ENCODE measurements at regions not wholly inside any gene's neighbourhood (a gene's known extent, or its start where the extent isn't known, plus 50 kb on each side); places are given as distances from the start of the nearest gene placed in this dataset.

DNA sequence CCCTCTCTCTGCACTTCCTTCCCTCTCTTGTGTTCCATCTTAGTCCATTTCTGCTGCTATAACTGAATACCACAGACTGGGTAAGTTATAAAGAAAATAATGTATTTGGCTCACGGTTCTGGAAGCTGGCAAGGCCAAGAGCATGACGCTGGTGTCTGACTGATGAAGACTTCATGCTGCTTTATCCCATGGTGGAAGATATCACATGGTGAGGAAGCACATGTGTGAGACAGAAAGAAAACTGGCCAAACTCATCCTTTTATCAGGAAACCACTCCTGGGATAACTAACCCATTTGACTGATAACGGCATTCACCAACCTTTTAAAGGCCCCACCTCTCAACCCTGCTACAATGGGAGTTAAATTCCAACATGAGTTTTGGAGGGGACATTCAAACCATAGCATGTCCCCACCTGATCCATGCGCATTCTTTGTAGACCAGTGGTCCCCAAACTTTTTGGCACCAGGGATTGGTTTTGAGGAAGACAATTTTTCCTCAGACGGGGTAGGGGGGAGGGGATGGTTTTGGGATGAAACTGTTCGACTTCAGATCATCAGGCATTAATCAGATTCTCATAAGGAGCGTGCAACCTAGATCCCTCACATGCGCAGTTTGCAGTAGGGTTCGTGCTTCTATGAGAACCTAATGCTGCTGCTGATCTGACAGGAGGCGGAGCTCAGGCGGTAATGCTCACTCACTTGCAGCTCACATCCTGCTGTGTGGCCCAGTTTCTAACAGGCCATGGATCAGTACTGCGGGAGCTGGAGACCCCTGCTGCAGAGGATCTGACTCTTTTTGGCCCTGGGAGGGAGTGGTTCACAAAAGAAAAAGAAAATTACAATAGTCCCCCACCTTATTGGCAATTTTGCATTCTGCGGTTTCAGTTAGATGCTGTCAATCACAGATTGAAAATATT is 61.6 kb upstream of the SMOX start:
- no peak overlapping the region for H3K4me3 ChIP-seq (ENCODE audit: low read depth, low read length)
- TF ChIP-seq, protein P1, sequence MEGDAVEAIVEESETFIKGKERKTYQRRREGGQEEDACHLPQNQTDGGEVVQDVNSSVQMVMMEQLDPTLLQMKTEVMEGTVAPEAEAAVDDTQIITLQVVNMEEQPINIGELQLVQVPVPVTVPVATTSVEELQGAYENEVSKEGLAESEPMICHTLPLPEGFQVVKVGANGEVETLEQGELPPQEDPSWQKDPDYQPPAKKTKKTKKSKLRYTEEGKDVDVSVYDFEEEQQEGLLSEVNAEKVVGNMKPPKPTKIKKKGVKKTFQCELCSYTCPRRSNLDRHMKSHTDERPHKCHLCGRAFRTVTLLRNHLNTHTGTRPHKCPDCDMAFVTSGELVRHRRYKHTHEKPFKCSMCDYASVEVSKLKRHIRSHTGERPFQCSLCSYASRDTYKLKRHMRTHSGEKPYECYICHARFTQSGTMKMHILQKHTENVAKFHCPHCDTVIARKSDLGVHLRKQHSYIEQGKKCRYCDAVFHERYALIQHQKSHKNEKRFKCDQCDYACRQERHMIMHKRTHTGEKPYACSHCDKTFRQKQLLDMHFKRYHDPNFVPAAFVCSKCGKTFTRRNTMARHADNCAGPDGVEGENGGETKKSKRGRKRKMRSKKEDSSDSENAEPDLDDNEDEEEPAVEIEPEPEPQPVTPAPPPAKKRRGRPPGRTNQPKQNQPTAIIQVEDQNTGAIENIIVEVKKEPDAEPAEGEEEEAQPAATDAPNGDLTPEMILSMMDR (IDR thresholded peaks at IDR 0.05; ENCODE audit: low read depth, low read length) = no peak
- DNase-seq (ENCODE audit: low read depth, low spot score) = no peak
- in situ Hi-C loops (cut with HindIII; ENCODE audit: low sequenced_read_pairs) = no loop called here

DNA sequence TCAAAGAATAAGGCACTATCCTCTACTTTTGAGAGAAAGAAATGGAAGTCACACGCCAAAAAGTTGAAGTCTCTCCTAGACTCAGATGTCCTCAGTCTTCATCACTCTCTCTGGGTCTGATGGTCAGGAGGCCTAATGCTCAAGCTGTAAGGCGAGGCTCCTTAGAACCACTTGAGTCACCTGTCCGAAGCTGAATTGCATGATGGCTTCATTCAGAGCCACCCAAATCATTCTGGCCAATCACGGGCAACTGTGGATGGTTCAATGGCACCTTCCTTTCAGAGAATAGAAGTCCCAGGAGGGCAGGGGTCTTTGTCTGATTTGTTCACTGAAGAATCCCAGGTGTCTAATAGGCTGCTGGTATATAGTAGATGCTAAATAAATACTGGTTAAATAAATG is 63.9 kb upstream of the SMOX start:
- no peak for DNase-seq (ENCODE audit: low read depth, low spot score)
- TF ChIP-seq, protein P1 (IDR thresholded peaks at IDR 0.05; ENCODE audit: low read depth, low read length) = no peak
- no peak overlapping the region for H3K4me3 ChIP-seq (ENCODE audit: low read depth, low read length)
- in situ Hi-C loops (cut with HindIII; ENCODE audit: low sequenced_read_pairs) = no loop called here

DNA sequence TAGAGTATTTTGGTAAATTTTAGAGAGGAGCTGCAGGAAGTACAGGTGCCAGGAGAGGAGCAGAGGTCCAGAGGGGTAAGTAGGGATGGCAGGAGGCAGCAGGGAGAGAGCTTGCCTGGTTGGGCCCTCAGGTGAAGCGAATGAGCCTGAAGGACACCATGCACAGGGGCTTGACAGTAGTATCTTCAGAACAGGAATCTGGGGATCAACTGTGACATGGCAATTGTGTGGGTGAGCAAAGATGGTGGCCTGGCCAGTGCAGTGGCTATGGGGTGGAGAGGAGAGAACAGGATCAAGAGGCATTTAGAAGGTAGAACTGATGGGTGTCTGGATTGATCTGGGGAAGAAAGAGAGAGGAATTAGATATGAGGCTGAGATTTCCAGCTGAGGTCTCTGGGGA is 64.5 kb upstream of the SMOX start:
- no peak overlapping the region for H3K4me3 ChIP-seq (ENCODE audit: low read depth, low read length)
- in situ Hi-C loops (cut with HindIII; ENCODE audit: low sequenced_read_pairs) = no loop called here
- TF ChIP-seq, protein P1 (IDR thresholded peaks at IDR 0.05; ENCODE audit: low read depth, low read length) = no peak
- DNase-seq (ENCODE audit: low read depth, low spot score) = no peak

DNA sequence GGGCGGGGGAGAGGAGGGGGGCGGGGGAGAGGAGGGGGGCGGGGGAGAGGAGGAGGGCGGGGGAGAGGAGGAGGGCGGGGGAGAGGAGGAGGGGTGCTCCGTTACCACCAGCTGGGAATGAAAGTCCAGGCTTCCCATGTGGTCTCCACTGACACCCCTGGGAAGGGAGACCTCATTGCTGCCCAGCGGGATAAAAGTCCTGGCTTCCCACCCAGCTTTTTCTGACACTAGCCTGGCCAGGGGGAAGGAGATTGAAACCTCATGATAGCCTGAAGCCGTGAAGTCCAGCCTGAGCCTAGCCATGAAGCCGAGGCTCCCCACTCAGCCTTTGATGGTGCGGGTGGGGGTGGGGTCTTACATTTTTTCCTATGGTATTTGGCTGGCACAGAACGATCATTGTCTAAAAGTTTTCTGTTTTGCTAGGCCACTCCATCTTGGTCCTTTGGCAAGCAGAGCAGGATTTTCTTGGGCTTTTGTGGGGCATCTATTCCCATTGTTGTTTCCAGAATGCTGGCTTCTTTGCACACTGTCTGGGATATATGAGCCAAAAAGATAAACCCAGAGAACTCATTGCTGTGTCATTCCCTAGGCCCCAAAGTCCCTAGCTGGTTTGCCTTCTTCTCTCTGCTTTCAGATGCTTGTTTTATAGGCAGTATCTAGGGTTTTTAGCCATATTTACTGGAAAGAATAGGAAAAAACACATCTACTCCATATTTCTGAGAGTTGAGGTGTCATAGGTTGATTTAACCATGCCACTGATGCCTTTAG is 65.3 kb upstream of the SMOX start:
- in situ Hi-C loops (cut with HindIII; ENCODE audit: low sequenced_read_pairs) = no loop called here
- TF ChIP-seq, protein P1 (IDR thresholded peaks at IDR 0.05; ENCODE audit: low read depth, low read length) = no peak
- no peak for DNase-seq (ENCODE audit: low read depth, low spot score)
- H3K4me3 ChIP-seq (ENCODE audit: low read depth, low read length) = no peak overlapping the region

DNA sequence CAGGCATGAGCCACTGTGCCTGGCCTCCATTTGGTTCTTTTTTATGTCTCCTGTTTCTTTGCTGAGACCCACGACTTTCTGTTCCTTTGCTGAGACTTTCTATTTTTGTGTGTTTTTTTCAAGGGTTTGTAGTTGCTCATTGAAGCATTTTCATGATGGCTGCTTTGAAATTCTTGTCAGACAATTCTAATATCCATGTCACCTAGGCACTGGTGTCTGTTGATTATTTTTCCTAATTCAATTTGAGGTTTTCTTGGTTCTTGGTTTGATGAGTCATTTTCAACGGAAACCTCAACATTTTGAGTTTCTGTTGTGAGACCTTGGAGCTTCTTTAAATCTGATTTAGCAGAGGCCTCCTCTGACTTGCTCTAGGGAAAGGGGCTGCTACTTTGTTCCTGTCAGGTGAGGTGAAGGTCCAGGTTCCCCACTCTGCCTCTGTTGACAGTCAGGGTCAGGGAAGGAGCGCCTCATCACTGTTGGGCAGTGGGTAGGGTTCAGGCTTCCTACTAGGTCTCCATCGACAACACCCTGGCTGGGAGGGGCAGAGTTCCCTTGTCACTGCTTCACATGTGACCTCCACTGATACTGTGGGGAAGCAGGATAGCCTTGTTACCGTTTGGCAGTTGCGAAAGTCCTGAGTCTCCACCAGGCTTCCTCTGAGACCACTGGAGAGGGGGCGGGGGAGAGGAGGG is 66.1 kb upstream of the SMOX start:
- TF ChIP-seq, protein P1 (IDR thresholded peaks at IDR 0.05; ENCODE audit: low read depth, low read length) = no peak
- in situ Hi-C loops (cut with HindIII; ENCODE audit: low sequenced_read_pairs) = no loop called here
- peak; percentile 80 for DNase-seq (ENCODE audit: low read depth, low spot score)
- H3K4me3 ChIP-seq (ENCODE audit: low read depth, low read length) = no peak overlapping the region

DNA sequence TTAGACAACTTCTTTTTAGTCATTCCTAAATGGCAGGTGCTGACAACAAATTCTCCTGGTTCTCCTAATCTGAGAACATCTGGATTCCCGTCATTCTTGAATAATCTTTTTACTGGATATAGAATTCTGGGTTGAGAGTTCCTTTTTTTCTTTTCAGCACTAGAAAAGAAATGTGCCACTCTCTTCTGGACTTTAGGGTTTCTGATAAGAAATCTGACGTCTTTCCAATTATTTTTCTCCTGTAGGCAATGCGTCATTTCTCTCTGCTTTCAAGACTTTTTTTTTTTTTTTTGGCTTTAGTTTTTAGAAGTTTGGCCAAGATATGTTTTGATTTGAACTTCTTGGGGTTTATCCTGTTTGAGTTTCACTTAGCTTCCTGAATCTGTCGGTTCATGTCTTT is 66.1 kb upstream of the RNF24 start:
- in situ Hi-C loops (cut with HindIII; ENCODE audit: low sequenced_read_pairs) = no loop called here
- H3K4me3 ChIP-seq (ENCODE audit: low read depth, low read length) = no peak overlapping the region
- TF ChIP-seq, protein P1 (IDR thresholded peaks at IDR 0.05; ENCODE audit: low read depth, low read length) = no peak
- DNase-seq (ENCODE audit: low read depth, low spot score) = no peak
